HL-60 (cell line): ENCODE measurements at regions not wholly inside any gene's neighbourhood (a gene's known extent, or its start where the extent isn't known, plus 50 kb on each side); places are given as distances from the start of the nearest gene placed in this dataset.

Experiments
- DNase-seq, 2 experiments: peaks; one replicate each; pipeline ENCODE4 v3.0.0-alpha.2; 2010 to 2020; ENCODE audit warnings: low read depth in 1 of 2, low spot score in 1 of 2
- H3K27ac ChIP-seq: fragments of 250-450 bp; sonication (Bioruptor Pico); replicated peaks from 2 replicates; pipeline ENCODE4 v1.5.1; 2020; ENCODE audit warnings: mild to moderate bottlenecking, moderate library complexity
- H3K27me3 ChIP-seq: fragments of 250-450 bp; sonication (Bioruptor Pico); 2 replicates; pipeline ENCODE4 v1.5.1; 2021; ENCODE audit warnings: mild to moderate bottlenecking, moderate library complexity; ENCODE audit not compliant: insufficient read depth, poor library complexity, severe bottlenecking
- H3K4me3 ChIP-seq: replicated peaks from 2 replicates; pipeline ENCODE4 v1.5.1; 2011; ENCODE audit warnings: mild to moderate bottlenecking, control low read depth, low read length; ENCODE audit not compliant: insufficient read depth
- GABPA ChIP-seq: IDR thresholded peaks from 2 replicates; pipeline ENCODE4 v1.6.1; 2012; ENCODE audit warnings: low read depth
- POLR2AphosphoS5 ChIP-seq: IDR thresholded peaks from 2 replicates; pipeline ENCODE4 v1.6.1; 2012; ENCODE audit warnings: low read depth
- SPI1 ChIP-seq: IDR thresholded peaks from 2 replicates; pipeline ENCODE4 v1.6.1; 2012; ENCODE audit warnings: low read depth, mild to moderate bottlenecking, borderline replicate concordance
- TF ChIP-seq, protein P1 (sequence below): IDR thresholded peaks from 2 replicates; pipeline ENCODE4 v1.6.1; 2012; ENCODE audit warnings: low read depth; ENCODE audit not compliant: insufficient replicate concordance
- TF ChIP-seq, protein P2 (sequence below): IDR thresholded peaks from one replicate; pipeline ENCODE4 v1.5.1; 2011; ENCODE audit warnings: low read length, control low read depth, inconsistent platforms; ENCODE audit not compliant: insufficient read depth

DNA sequence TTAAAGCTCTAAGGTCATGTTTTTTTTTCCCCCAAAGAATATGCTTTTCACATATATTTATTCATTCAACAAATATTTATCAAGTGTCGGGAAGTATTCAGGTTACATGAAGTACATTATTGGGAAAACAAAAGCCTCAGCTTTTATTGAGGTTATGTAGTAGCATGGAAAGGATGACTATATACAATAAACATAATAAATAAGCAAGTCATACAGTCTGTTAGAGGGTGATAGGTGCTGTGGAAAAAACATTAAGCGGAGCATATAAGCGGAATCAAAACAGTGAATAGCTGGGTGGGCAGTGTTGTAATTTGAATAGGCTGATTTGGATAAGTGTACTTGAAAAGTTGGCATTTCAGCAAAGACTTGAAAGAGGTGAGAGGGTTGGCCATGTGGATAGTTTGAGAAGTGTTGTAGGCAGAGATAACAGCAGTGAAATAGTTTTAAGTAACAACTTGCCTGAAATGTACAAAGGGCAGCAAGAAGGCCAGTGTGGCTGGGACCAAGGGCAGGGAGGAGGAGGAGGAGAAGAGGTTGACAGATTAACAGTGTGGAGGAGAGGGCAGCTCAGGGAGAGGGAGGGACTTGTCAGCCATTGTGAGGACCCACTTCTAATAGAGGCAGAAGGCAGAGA lies 558.7 kb downstream of the SPRY1 start:
- DNase-seq: no peak
- H3K27me3 ChIP-seq: no peaks in the 10 kb centered on the region
- TF ChIP-seq GABPA (no peak), SPI1 (no peak), POLR2AphosphoS5 (no peak)
- TF ChIP-seq, protein P1, sequence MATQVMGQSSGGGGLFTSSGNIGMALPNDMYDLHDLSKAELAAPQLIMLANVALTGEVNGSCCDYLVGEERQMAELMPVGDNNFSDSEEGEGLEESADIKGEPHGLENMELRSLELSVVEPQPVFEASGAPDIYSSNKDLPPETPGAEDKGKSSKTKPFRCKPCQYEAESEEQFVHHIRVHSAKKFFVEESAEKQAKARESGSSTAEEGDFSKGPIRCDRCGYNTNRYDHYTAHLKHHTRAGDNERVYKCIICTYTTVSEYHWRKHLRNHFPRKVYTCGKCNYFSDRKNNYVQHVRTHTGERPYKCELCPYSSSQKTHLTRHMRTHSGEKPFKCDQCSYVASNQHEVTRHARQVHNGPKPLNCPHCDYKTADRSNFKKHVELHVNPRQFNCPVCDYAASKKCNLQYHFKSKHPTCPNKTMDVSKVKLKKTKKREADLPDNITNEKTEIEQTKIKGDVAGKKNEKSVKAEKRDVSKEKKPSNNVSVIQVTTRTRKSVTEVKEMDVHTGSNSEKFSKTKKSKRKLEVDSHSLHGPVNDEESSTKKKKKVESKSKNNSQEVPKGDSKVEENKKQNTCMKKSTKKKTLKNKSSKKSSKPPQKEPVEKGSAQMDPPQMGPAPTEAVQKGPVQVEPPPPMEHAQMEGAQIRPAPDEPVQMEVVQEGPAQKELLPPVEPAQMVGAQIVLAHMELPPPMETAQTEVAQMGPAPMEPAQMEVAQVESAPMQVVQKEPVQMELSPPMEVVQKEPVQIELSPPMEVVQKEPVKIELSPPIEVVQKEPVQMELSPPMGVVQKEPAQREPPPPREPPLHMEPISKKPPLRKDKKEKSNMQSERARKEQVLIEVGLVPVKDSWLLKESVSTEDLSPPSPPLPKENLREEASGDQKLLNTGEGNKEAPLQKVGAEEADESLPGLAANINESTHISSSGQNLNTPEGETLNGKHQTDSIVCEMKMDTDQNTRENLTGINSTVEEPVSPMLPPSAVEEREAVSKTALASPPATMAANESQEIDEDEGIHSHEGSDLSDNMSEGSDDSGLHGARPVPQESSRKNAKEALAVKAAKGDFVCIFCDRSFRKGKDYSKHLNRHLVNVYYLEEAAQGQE: no peak
- TF ChIP-seq, protein P2, sequence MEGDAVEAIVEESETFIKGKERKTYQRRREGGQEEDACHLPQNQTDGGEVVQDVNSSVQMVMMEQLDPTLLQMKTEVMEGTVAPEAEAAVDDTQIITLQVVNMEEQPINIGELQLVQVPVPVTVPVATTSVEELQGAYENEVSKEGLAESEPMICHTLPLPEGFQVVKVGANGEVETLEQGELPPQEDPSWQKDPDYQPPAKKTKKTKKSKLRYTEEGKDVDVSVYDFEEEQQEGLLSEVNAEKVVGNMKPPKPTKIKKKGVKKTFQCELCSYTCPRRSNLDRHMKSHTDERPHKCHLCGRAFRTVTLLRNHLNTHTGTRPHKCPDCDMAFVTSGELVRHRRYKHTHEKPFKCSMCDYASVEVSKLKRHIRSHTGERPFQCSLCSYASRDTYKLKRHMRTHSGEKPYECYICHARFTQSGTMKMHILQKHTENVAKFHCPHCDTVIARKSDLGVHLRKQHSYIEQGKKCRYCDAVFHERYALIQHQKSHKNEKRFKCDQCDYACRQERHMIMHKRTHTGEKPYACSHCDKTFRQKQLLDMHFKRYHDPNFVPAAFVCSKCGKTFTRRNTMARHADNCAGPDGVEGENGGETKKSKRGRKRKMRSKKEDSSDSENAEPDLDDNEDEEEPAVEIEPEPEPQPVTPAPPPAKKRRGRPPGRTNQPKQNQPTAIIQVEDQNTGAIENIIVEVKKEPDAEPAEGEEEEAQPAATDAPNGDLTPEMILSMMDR: no peak
- no peak overlapping the region for H3K4me3 ChIP-seq
- no peak overlapping the region for H3K27ac ChIP-seq

DNA sequence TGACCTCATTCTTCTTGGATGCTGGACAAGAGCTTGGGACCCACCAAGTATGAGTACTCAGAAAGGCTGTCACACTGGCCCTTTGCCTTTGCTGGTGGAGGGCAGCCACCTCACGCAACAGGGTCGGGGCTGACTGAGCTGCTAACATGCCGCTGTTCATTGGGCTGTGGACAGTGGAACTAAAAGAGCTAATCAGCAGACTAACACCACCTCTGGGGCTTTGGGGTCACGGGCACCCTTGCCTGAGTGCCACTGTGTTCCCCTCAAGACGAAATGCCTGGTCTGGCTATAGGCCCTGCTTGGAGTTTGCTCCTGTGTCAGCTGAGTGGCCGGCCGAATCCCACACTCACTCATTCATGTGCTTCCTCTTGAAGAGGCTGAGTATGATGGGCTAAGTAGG lies 559.6 kb downstream of the SPRY1 start:
- no peak for TF ChIP-seq SPI1
- TF ChIP-seq GABPA: no peak
- TF ChIP-seq, protein P2: no peak
- TF ChIP-seq, protein P1: no peak
- TF ChIP-seq POLR2AphosphoS5: no peak
- Histone ChIP-seq H3K27ac (no peak overlapping the region), H3K4me3 (no peak overlapping the region), H3K27me3 (no peaks in the 10 kb centered on the region)
- DNase-seq: no peak

DNA sequence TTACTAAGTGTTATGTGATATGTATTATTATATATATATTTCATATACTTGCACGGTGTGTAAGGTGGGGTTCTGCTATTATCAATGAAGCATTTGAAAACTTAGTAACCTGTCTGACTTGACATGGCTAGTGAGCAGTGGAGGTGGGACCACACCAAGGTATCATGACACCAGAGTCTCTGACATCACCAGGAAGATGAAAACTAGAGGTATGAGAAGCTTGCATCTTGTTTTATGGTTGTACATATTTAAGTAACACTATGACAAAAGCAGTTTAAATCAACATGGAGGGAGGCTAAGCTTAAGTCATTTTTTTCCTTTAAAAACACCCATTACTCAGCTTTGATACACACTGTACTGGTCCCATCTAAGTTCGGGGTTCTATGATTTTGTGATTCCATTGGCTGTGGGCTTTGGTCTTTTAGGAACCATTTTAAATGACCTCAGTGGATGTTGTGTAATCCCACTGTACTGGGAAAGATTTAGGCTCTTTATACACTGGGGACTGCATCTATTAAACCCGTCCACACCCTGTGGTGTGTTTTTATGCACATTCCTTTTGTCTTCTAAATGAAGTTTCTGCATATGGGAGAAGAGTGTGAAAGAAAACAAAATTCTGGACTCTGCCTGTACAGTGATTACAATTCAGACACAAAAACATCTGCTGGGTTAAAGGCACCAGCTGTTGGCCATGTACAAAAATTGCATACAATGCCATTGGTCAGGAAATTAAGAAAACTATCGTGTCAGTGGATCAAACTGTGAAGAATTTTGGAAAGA lies 570.6 kb downstream of the SPRY1 start:
- DNase-seq: no peak
- no peak overlapping the region for H3K4me3 ChIP-seq
- TF ChIP-seq, protein P1: no peak
- TF ChIP-seq SPI1 (no peak), GABPA (no peak), POLR2AphosphoS5 (no peak)
- TF ChIP-seq, protein P2: no peak
- no peak overlapping the region for H3K27ac ChIP-seq
- no peaks in the 10 kb centered on the region for H3K27me3 ChIP-seq
